Islet precursor cell (in vitro differentiated cells): ENCODE measurements at regions not wholly inside any gene's neighbourhood (a gene's known extent, or its start where the extent isn't known, plus 50 kb on each side); places are given as distances from the start of the nearest gene placed in this dataset.
A peak's percentile ranks its signal among the peaks of the same experiment; 100 is the strongest.
"Not testable (repeated sequence)": the region's sequence is repeated elsewhere in the genome, so short reads cannot be mapped to it uniquely, and the experiment has no call there.

Experiments used
- DNase-seq: peaks from one replicate; pipeline ENCODE4 v3.0.0-alpha.2; 2018

DNA sequence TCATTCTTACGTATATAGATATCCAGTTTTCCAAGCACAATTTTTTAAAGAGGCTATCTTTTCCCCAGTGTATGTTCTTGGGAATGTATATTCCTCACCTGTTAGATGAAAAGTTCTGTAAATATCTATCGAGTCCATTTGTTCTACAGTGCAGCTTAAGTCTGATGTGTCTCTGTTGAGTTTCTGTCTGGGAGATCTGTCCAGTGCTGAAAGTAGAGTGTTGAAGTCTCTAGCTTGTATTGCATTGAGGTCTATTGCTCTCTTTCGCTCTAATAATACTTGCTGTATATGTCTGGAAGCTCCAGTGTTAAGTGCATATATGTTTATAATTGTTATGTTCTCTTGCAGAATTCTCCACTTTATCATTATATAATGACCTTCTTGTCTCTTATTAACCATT, 373.1 kb downstream of the PPARGC1A start:
- DNase-seq: no peak

DNA sequence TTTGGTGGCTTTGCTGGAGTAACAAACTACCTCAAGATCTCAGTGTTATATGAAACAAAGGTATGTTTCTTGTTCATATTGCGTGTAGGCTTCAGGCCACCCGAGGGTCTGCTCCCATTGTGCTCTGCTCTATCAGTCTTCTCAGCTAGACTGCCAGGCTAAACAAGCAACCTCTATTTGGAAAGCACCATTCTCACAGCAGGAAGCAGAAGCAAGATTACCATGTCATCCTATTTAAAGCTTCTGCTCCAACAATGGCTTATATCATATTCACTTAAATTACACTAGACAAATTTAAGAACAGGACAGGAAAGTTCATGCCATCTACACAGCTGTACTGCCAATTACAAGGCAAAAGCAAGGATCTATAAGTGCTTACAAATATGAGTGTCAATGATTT, 385.8 kb downstream of the PPARGC1A start:
- no peak for DNase-seq

DNA sequence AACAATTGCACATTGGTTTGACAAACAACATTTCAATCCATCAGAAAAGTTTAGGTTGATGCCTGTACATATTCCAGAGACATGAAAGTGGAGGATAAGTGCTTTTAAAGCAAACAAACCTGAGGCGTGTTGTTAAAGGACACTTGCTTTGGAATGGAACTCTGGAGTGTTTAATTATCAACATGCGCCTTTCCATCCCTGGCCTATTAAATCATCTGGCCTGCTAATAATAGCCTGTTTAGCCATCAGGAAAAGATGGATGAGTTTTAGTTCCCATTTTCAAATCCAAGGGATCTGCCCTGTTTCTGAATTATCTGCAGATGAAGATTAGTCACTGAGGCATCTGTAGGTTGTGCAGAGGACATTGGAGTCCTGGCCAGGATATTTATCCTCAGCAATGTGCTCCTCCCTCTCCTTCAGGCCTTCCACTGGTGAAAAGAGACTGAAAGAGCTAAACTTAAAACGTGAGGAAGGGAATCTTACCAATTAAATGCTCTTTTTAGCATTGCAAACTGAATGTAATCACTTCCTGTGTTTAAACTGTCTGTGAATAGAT, 388.9 kb downstream of the PPARGC1A start:
- no peak for DNase-seq

DNA sequence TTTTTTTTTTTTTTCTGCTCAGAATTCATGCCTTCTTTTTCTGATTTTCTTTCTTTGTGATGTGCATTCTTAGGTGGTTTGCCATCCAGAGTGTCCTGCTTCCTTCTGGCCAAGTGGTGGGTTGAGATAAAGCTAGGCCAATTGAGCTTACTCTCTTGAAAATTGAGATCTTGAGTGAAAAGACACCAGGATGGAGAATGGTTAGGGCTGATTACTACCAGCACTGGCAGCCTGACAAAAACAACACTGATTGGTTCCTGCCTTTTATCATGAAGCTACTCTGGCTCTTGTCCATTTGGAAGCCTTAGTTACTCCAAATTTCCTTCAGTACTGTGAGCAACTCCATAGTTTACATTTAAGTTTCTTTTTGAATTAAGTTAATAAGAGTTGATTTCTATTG, 404.0 kb downstream of the PPARGC1A start:
- DNase-seq: no peak

DNA sequence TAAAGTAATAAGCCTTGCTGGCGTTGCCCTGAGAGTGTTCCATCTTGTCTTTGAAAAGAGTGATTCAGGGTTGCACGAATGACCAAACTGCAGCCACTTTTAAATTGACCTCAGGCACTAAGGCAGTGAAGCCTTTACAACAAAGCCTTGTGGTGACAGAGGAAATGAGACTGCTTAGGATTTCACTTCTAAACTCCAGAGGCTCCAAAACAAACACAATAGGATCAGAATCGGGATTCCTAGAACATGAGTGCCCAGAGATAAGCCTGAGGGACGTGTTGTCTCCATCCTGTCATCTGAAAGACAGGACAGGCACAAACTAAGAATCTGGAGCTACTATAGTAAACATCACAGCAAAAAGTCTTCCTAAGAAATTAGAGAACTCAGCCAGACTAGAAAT, 405.2 kb downstream of the PPARGC1A start:
- DNase-seq: peak; percentile 75

DNA sequence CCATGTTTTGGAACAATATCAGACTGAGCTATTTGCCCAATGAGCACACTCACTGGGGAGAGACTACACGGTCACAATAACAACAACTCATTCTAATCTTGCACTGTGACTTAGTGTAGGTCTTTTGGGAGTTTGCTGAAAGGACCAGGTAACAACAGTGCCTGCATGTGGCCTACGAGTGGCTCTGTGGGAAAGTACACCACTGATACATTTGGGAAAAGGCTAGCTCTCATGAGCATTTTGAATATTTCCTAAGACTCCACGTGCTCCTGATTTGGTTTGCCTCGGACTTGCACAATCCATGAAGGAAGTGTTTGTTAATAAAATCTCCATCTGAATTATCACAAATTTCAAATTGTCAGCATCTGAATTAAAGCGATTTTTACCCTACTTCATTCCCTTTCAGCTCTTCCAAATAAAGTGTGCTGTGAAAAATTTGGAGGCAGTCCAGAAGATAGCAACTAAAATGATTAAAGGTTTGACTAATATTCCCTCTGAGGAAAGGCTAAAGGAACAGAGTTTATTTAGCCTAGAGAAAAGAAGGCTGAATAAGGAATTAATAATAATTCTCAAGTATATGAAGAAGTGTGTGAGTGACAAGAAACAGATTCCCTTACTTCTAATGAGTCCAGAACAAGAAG, 406.4 kb downstream of the PPARGC1A start:
- no peak for DNase-seq

DNA sequence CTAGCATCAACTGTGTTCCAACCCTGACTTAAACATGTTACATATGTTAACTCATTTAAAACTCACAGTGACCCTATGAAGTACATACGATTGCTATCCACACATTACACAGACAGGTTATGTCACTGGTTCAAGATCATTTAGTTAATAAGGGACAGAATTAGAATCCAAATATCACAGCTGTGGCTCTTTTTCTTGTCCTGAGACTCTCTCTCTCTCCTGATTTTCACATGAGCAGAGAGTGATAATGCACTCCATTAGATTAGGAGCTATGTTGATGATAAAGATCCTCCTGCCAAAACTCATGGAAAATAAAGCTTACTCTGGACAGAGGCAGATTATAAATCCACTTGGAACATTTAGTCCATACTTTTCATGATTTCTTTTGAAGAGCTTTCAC, 408.3 kb downstream of the PPARGC1A start:
- DNase-seq: no peak

DNA sequence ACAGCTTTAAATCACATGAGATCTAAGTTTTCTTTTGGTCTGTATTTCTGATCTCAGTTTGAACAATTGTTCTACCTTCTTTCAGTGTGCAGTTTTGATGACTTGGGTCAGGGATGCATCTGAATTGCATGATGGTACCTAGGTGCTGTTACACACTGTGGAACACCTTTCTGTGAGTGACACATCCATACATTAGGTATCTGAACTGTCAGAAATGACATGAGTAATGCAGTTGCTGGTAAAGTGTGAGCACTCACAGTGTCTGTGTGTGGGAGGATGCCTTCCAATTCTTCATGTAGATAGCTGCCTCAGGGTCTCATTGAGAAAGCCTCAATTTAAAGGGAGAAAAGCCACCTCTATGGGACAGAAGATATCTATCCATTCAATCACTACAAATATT, 411.9 kb downstream of the PPARGC1A start:
- DNase-seq: no peak

DNA sequence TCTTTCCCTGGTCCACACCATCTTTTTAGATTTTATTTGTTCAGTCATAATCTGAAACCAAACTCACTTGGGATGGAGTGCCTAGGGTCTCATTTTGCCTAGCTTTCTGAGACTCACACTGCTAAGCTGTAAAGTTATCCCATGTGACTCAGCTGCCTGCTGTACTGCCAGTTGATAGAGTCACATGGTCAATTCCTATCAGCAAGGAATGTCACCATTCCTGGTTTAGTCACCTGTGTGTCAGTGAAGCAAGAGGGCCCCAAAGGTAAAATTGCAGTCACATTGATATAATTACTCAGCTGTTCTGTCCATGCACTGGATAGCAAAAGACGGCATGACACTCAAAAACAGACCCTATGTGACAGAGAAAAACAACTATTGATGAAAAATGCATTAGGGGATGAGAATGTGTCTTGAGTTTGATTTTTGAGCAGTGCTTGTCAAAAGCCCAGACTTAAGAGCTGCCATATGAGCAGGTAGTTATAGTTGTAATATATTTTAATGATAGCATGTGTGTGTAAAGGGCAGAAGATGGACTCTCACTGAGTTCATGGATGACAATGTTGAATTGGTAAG, 413.2 kb downstream of the PPARGC1A start:
- peak; percentile 78 for DNase-seq

DNA sequence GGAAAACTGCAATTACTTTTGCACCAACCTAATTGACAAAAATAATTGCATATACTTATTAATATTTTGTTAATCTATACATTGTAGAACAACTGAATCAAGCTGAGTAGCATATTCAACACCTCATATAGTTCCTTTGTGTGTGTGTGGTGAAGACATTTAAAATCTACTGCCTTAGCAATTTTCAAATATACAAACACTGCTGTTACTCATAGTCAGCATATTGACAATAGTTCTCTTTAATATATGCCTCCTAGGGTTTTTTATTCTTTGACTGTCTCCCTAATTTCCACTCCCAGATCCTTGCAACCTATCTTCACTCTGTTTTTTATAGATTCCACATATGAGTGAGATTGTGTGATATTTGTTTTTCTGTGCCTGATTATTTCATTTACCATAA, 426.8 kb downstream of the PPARGC1A start:
- no peak for DNase-seq

DNA sequence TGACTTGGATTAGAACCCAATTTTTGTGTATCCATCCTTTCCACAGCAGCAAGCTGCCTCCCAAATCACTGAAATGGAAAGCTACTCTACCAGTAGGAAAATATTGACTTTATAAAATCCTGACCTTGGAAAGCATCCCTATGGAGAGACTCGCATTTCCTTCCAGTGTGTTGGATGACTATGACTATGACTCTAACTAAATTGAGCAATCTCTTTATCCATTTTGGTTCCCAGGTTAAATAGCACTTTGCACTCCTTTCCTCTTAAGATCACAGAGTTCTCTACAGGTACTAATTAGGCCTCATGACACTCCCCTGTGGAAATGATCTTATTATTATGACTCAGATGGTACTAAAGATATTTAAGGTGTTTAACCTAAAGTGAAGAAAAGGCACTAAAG, 431.8 kb downstream of the PPARGC1A start:
- no peak for DNase-seq

DNA sequence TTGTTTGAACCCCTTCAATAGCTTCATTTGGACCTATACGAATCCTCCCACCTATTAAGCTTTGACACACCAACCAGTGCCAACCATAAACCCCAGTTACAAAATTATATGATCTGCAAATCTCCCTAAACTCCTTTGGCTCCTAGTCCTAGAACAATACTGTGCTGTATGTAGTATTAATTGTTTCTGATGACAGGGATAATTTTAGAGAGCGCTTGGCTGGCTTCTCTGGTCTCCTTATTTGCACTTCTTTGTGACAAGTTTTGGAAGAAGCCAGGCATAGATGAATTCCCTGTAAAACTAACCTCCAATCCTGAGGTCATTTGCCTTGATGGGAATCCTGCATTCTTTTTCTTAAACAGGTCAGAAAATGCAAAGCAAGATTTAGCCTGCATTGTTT, 433.0 kb downstream of the PPARGC1A start:
- no peak for DNase-seq

DNA sequence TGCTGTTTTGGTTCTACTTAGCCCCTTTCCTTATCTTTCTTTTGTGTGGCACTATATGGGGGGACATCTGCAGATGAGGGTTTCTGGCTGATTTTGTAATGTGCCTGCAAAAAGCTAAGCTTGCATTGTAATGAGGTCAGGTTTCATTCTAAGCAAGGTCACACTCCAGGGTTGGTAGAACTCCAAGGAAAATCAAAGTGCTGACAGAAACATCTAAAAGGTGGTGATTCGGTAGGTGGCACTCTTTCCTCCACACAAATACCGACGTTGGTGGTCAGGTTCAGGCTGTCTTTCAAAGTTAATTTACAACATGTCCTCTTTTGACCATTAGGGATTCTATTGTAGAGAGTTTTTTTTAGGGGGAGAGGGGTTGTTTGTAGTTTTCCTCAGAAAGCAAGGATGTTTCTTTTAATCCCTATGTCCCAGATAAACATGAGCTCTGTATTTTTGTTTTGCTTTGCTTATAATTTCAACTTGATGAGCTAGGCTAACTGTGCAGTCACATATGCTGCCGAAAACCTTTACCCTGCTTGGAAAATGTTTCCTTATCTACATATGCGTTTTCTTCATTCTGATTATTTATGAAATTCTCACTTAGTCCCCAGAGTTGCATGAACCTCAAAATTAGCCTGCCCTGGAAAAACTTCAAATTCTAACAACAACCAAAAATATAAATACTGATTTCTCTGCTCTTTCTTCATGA, 434.2 kb downstream of the PPARGC1A start:
- DNase-seq: peak; percentile 55

DNA sequence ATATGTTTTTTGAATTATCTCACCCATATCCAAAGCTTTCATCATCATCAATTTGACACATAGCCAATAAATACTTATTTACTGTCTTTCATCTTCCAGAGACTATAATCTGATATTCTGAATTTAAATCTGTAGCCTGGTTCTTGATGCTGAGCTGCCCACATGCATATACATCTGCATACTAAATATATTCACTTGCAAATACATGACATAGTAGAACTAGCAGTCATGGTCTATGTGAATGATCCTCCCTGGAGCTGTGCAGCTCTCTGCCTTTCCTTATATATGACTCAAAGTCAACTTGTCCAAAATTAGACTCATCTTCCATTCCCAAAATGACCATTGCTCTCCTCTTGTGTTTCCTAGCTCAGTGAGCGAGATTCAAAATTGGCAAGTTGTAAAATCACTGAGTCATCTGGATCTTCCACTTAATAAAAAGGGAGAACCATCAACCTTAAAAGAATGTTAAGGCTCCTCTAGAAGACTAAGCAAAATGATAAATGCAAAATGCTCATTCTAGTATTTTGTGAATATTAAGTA, 448.2 kb downstream of the PPARGC1A start:
- no peak for DNase-seq

DNA sequence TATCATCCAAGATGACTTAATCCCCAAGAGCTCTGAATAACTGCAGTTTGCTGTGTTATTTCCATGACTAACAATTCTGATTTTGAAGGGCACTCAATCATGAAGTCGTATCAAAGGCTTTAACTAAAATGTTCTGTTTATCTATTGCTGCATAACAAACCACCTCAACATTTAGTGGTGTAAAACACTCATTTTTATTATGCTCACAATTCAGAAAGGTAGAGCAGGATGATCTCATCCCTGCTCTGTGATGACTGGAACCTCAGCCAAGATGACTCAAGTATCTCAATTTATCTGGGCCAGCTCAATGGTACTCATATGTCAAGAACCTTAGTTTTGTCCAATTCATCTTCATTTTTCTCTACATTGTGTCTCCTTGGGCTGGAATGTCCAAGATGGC, 451.1 kb downstream of the PPARGC1A start:
- DNase-seq: no peak

DNA sequence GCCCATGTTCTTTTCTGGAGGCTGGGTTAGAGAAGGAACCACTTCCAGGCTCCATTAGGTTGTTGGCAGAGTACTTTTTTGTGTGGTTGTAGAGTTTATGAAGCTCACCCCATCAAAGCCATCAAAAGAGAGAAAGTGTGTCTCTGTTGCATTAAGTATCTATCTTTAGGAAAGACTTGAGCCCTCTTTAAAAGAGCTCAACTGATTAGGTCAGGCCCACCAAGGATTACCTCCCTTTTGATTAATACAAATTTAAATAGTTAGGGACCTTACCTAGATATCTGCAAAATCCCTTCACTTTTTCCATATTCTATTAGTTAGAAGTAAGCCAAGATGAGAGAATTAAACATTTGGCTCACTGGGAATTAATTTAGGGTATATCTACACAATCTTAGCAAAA, 460.4 kb downstream of the PPARGC1A start:
- no peak for DNase-seq

DNA sequence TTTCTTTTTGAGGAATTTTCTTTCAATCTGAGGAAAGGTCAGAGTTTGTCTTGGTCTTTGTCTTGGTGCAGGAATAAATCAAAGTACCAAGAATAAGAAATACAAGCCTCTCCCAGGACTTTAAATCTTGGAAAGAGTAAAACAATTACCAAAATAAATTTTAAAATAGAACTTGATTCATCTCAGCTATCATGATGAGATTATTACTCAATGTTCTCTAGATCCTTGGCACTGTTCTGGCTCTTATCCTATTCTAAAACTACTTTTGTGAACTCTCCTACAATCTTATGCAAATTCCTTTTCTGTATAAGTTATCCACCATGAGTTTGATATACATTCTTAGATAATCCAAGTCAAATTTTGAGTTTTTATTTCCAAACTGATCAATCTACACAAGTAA, 464.3 kb downstream of the PPARGC1A start:
- DNase-seq: no peak

DNA sequence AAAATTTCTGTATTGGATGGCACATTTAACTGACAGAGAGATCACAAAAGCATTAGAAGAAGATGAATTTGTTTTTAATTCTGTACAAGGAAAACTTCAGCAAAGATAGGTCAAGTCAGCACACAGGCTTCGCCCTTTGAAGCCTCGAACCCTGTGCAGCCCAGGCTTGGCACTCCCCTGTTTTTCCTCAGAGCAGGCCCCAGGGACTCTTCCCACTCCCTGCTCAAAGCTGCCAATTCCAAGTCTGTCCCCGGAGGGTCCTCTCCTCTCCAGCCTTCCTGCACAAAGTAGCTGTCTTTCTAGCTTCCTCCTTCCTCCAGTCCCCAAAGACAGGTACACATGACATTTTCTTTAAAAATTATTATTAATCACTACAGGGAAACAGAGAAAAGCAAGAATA, 466.3 kb downstream of the PPARGC1A start:
- no peak for DNase-seq

DNA sequence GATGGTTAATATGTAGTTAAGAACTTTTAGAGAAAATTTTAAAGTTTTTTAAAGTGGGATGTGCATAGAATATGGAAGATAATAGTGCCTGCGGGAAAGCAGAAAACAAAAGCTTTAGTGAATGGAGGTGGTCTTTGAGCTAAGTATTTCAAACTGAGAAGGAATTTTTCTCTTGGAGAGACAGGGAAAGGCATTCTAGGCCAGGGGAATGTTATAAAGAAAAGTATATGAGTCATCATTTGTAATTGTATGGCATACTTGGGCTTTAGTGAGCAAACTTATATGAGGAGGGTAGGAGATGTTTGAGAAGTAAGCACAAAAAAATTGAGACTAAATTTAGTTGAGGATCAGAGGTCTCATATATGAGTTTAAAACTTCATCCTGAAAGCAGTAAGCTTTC, 467.0 kb downstream of the PPARGC1A start:
- DNase-seq: no peak

DNA sequence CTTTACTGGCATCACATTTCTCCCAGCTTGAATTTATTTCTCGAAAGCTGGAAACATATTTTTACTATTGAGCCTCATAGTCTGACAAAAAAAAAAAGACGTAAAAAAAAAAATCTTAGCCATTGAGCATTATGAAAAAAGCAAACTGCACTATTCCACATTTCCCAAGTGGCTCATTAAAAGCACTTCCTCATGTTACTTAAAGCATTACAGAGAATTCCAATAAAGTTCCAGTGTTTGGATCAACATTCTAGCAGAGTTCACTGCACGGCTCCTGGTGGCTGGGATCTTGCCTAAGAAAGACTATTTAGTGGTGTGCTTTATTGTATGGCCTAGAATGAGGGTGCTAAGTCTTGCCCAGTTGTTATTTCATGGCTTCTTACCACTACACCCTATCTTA, 476.2 kb downstream of the PPARGC1A start:
- DNase-seq: no peak

DNA sequence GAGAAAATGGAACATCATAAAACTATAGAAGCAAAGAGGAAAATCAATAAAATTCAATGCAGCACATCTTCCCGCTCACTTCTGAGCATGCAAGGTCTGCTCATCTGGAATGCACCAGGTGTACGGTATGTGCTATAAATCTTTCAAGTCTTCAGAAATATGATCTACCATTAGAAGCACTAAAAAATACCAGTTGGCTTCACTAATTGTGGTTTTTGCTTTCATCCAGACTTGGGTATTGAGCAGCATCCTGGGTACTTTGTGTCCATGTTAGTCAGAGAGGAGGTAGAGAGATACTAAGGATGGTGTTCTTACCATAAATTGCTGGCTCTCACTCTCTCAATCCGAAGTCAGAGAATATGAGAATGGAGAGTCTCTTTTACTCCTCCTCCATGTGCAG, 477.1 kb downstream of the PPARGC1A start:
- DNase-seq: no peak

DNA sequence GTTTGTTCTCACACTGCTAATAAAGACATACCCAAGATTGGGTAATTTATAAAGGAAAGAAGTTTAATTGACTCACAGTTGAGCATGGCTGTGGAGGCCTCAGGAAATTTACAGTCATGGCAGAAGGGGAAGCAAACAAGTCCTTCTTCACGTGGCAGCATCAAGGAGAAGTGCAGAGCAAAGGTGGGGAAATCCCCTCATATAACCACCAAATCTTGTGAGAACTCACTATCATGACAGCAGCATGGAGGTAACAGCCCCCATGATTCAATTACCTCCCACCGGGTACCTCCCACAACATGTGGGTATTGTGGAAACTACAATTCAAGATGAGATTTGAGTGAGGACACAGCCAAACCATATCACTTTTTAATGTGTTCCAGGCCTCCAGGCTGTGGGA, 480.9 kb downstream of the PPARGC1A start:
- DNase-seq: not testable (repeated sequence)

DNA sequence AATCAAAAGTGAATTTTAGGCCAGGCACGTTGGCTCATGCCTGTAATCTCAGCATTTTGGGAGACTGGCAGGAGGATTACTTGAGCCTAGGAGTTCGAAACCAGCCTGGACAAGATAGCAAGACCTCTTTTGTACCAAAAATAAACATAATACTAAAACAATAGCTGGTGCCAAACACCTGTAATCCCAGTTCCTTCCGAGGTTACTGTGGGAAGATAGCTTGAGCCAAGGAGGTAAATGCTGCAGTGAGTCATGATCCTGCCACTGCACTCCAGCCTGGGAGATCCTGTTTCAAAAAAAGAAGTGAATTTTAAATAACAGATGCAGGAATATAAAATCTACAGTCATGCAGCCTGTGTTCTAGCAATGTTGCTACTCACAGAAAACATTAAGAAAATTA, 488.3 kb downstream of the PPARGC1A start:
- DNase-seq: no peak

DNA sequence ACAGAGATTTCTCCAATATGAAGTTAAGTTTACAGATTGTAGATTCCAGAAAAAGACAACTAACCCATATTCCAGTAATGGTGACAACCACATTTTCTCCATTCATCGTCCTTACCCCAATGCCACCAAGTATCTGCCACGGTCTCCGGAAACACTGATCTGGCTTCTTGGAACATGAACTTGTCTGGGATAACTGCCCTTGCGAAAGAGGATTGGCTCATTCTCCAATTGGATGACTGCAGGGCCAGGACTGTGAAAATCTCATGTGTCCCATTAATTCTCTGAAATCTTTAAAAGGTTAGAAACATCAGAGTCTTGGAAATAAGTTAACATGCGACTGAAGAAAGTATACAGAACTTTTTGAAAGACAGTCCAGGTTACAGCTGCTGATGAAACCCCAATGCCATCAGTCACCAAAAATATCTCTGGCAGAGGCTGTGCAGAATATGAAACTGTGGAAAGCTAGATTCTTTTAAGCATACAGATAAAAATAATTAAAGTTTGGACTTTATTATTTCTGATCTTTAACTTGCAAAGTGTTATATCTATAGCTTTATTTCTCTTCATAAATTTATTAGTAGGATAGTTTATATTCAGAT, 496.9 kb downstream of the PPARGC1A start:
- DNase-seq: no peak
